ENCODE measurements at regions not wholly inside any gene's neighbourhood (a gene's known extent, or its start where the extent isn't known, plus 50 kb on each side); places are given as distances from the start of the nearest gene placed in this dataset.

- no peak for TF ChIP-seq CTCF (IDR thresholded peaks at IDR 0.05; ENCODE audit: control extremely low read depth in 1 of 3, insufficient read depth in 1 of 3, low read depth in 1 of 3, low read length in 3 of 3)
- TF ChIP-seq CEBPB (IDR thresholded peaks at IDR 0.05; ENCODE audit: low read depth, low read length) = no peak
- no peak for TF ChIP-seq RBBP5 (IDR thresholded peaks at IDR 0.05; ENCODE audit: borderline replicate concordance, low read depth, low read length)
- TF ChIP-seq RAD21 (IDR thresholded peaks at IDR 0.05 in 1 of 2, conservative IDR thresholded peaks at IDR 0.05 in 1 of 2; ENCODE audit: low read depth in 2 of 2, low read length in 2 of 2) = no peak
- no peak for TF ChIP-seq JUN (IDR thresholded peaks at IDR 0.05; ENCODE audit: low read depth, low read length)
- TF ChIP-seq ASH2L (IDR thresholded peaks at IDR 0.05; ENCODE audit: low read length) = no peak
- no peak for TF ChIP-seq KDM5A (IDR thresholded peaks at IDR 0.05; ENCODE audit: low read length)
- TF ChIP-seq CTBP2 (IDR thresholded peaks at IDR 0.05; ENCODE audit: borderline replicate concordance, insufficient read depth, insufficient read length, low read length) = no peak
These were observed 109.5 kb downstream of the SNX5 start (continued) for GRCh38 chr20:17859002-17859615.

Data from H1 (cell line).